Uterus (tissue), 3 donors: ENCODE measurements at regions not wholly inside any gene's neighbourhood (a gene's known extent, or its start where the extent isn't known, plus 50 kb on each side); places are given as distances from the start of the nearest gene placed in this dataset.

Experiments used
- DNase-seq, 2 donors: peaks; one replicate each; pipeline ENCODE4 v3.0.0-alpha.2; 2019 to 2020
- H3K27ac ChIP-seq, 2 donors: fragments of 200-600 bp; sonication (generic); 1 replicate in 1 of 2; 2 replicates in 1 of 2; pipeline ENCODE4 v1.5.1; 2016 to 2018
- H3K27me3 ChIP-seq, 2 donors: fragments of 200-600 bp; sonication (generic); one replicate each; pipeline ENCODE4 v1.5.1; 2018 to 2019; ENCODE audit warnings: control low read depth in 1 of 2
- H3K36me3 ChIP-seq, 2 donors: fragments of 200-600 bp; sonication (generic); one replicate each; pipeline ENCODE4 v1.5.1; 2019; ENCODE audit warnings: control low read depth in 1 of 2
- H3K4me1 ChIP-seq, 2 donors: fragments of 200-600 bp; sonication (generic); one replicate each; pipeline ENCODE4 v1.5.1; 2018 to 2019; ENCODE audit warnings: control low read depth in 1 of 2
- H3K4me3 ChIP-seq, 2 donors: fragments of 200-600 bp; sonication (generic); 1 replicate in 1 of 2; 2 replicates in 1 of 2; pipeline ENCODE4 v1.5.1; 2018 to 2019; ENCODE audit warnings: mild to moderate bottlenecking in 1 of 2
- H3K9me3 ChIP-seq, 2 donors: fragments of 200-600 bp; sonication (generic); one replicate each; pipeline ENCODE4 v1.5.1; 2019; ENCODE audit warnings: control low read depth in 1 of 2
- CTCF ChIP-seq, 4 experiments: fragments of 200-600 bp in 2 of 4; fragments of 450-650 bp in 2 of 4; sonication (generic) in 2 of 4; IDR thresholded peaks; one replicate each; pipeline ENCODE4 v1.5.1; 2016 to 2019; ENCODE audit warnings: antibody characterized with exemption in 4 of 4, mild to moderate bottlenecking in 2 of 4, moderate library complexity in 1 of 4
- POLR2A ChIP-seq, 2 donors: fragments of 450-650 bp; IDR thresholded peaks; one replicate each; pipeline ENCODE4 v1.6.1; 2016; ENCODE audit warnings: antibody characterized with exemption in 2 of 2, mild to moderate bottlenecking in 1 of 2, moderate library complexity in 1 of 2
- intact Hi-C: fragments of 100-400 bp; cut with DNase I; formaldehyde crosslinking; loops from one replicate; pipeline ENCODE4 v1.15.1; 2023; ENCODE audit warnings: low total_unique reads
- donor health status: DM: yes; HTN: yes; CAD: no.

GRCh38 chr3:124412644-124413043 is 317.6 kb upstream of the UMPS start:
- H3K4me1 ChIP-seq, result no peaks in the 10 kb centered on the region
- no peaks in the 10 kb centered on the region for H3K36me3 ChIP-seq
- no peaks in the 10 kb centered on the region for H3K9me3 ChIP-seq
- H3K27ac ChIP-seq, result no peak overlapping the region
- H3K4me3 ChIP-seq, result no peak overlapping the region
- TF ChIP-seq CTCF (IDR thresholded peaks at IDR 0.05) (no peak), POLR2A (IDR thresholded peaks at IDR 0.05) (no peak)
- no peaks in the 10 kb centered on the region for H3K27me3 ChIP-seq
- intact Hi-C loops, result no loop called here
- DNase-seq, result no peak

- no peak overlapping the region for H3K4me3 ChIP-seq
- H3K4me1 ChIP-seq, result no peaks in the 10 kb centered on the region
- TF ChIP-seq POLR2A (IDR thresholded peaks at IDR 0.05) (no peak), CTCF (IDR thresholded peaks at IDR 0.05) (no peak)
- H3K36me3 ChIP-seq, result no peaks in the 10 kb centered on the region
- intact Hi-C loops, result no loop called here
- no peaks in the 10 kb centered on the region for H3K27me3 ChIP-seq
- DNase-seq, result no peak
- no peak overlapping the region for H3K27ac ChIP-seq
- H3K9me3 ChIP-seq, result no peaks in the 10 kb centered on the region
Measured at GRCh38 chr3:124413393-124413792, 316.9 kb upstream of the UMPS start.

- no peaks in the 10 kb centered on the region for H3K4me1 ChIP-seq
- TF ChIP-seq POLR2A (IDR thresholded peaks at IDR 0.05), result no peak
- TF ChIP-seq CTCF (IDR thresholded peaks at IDR 0.05), result no peak
Measured at GRCh38 chr3:124413989-124414598, 316.2 kb upstream of the UMPS start.

GRCh38 chr3:124415446-124415960 is 314.7 kb upstream of the UMPS start:
- H3K9me3 ChIP-seq, result no peaks in the 10 kb centered on the region
- no peaks in the 10 kb centered on the region for H3K27me3 ChIP-seq
- H3K4me3 ChIP-seq, result no peak overlapping the region
- intact Hi-C loops, result no loop called here
- TF ChIP-seq POLR2A (IDR thresholded peaks at IDR 0.05) (no peak), CTCF (IDR thresholded peaks at IDR 0.05) (no peak)
- no peaks in the 10 kb centered on the region for H3K36me3 ChIP-seq
- no peak for DNase-seq
- no peaks in the 10 kb centered on the region for H3K4me1 ChIP-seq
- H3K27ac ChIP-seq, result no peak overlapping the region

More at GRCh38 chr3:124413989-124414598, 316.2 kb upstream of the UMPS start:
- intact Hi-C loops, result no loop called here
- H3K9me3 ChIP-seq, result no peaks in the 10 kb centered on the region
- H3K27ac ChIP-seq, result no peak overlapping the region
- no peak for DNase-seq
- H3K4me3 ChIP-seq, result no peak overlapping the region
- H3K27me3 ChIP-seq, result no peaks in the 10 kb centered on the region
- no peaks in the 10 kb centered on the region for H3K36me3 ChIP-seq

- no peak for TF ChIP-seq POLR2A (IDR thresholded peaks at IDR 0.05)
- TF ChIP-seq CTCF (IDR thresholded peaks at IDR 0.05), result no peak
- intact Hi-C loops, result no loop called here
- Histone ChIP-seq H3K27me3 (no peaks in the 10 kb centered on the region), H3K4me1 (no peaks in the 10 kb centered on the region), H3K27ac (no peak overlapping the region), H3K9me3 (no peaks in the 10 kb centered on the region), H3K36me3 (no peaks in the 10 kb centered on the region), H3K4me3 (no peak overlapping the region)
- no peak for DNase-seq
Measured at GRCh38 chr3:124419303-124419702, 310.9 kb upstream of the UMPS start.
